ENCODE measurements at regions not wholly inside any gene's neighbourhood (a gene's known extent, or its start where the extent isn't known, plus 50 kb on each side); places are given as distances from the start of the nearest gene placed in this dataset.

GRCh38 chr1:172903581-172904220 lies 147.0 kb downstream of the TNFSF18 start:
- Histone ChIP-seq H3K9ac (ENCODE audit: low read length) (no peak overlapping the region), H3K27ac (ENCODE audit: low read depth, low read length) (no peak overlapping the region), H3K4me2 (ENCODE audit: low read depth, low read length, poor library complexity, severe bottlenecking) (no peak overlapping the region), H3K79me2 (ENCODE audit: insufficient read depth, low read length) (no peaks in the 10 kb centered on the region), H3K9me3 (ENCODE audit: insufficient read depth, low read length) (no peaks in the 10 kb centered on the region; the same call in 1 of the 2 replicates), H3K27me3 (ENCODE audit: low read length) (no peaks in the 10 kb centered on the region), H3K9me2 (replicated peaks; ENCODE audit: insufficient read depth, low read length) (no peaks in the 10 kb centered on the region), H2AFZ (ENCODE audit: low read depth, low read length, severe bottlenecking) (no peak overlapping the region), H3F3A (ENCODE audit: insufficient read depth) (no peaks in the 10 kb centered on the region), H3K4me3 (ENCODE audit: insufficient read depth, low read length, poor library complexity, severe bottlenecking) (no peak overlapping the region), H4K20me1 (ENCODE audit: low read depth, low read length) (no peaks in the 10 kb centered on the region), H3K36me3 (ENCODE audit: low read length) (no peaks in the 10 kb centered on the region)
- no peak for TF ChIP-seq EZH2phosphoT487 (conservative IDR thresholded peaks at IDR 0.05; ENCODE audit: low read length)
- TF ChIP-seq CTCF (IDR thresholded peaks at IDR 0.05; ENCODE audit: insufficient read depth, low read length, poor library complexity, severe bottlenecking), result no peak

DNA sequence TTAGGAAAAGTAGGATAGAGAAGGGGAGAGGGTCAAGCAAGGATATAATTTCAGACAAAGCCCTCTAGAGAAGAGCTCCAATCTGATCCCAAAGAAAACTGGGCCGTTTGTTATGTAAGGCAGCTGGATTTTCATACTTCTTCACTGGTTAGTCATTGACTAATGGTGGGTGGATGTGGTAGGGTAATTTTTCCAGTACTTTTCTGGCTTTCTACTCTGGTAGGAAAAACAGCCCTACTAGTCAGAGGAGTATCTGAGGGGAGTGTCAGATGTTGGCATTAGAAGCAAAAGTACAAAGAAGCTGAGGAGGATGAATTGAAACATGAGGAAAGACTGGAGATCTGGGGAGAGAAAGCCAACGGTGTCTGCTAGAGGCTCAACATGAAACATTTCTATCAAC lies 145.3 kb downstream of the TNFSF18 start:
- no peak overlapping the region for H3K9ac ChIP-seq (ENCODE audit: low read length)
- no peaks in the 10 kb centered on the region for H3K36me3 ChIP-seq (ENCODE audit: low read length)
- no peaks in the 10 kb centered on the region for H3F3A ChIP-seq (ENCODE audit: insufficient read depth)
- TF ChIP-seq CTCF (IDR thresholded peaks at IDR 0.05; ENCODE audit: insufficient read depth, low read length, poor library complexity, severe bottlenecking), result no peak
- no peak for TF ChIP-seq EZH2phosphoT487 (conservative IDR thresholded peaks at IDR 0.05; ENCODE audit: low read length)
- H3K9me2 ChIP-seq (replicated peaks; ENCODE audit: insufficient read depth, low read length), result no peaks in the 10 kb centered on the region
- no peak overlapping the region for H3K4me2 ChIP-seq (ENCODE audit: low read depth, low read length, poor library complexity, severe bottlenecking)
- no peaks in the 10 kb centered on the region for H4K20me1 ChIP-seq (ENCODE audit: low read depth, low read length)
- H3K27me3 ChIP-seq (ENCODE audit: low read length), result no peaks in the 10 kb centered on the region
- no peak overlapping the region for H2AFZ ChIP-seq (ENCODE audit: low read depth, low read length, severe bottlenecking)
- H3K79me2 ChIP-seq (ENCODE audit: insufficient read depth, low read length), result no peaks in the 10 kb centered on the region
- H3K9me3 ChIP-seq (ENCODE audit: insufficient read depth, low read length), result no peaks in the 10 kb centered on the region; the same call in 1 of the 2 replicates
- H3K4me3 ChIP-seq (ENCODE audit: insufficient read depth, low read length, poor library complexity, severe bottlenecking), result no peak overlapping the region
- no peak overlapping the region for H3K27ac ChIP-seq (ENCODE audit: low read depth, low read length)

DNA sequence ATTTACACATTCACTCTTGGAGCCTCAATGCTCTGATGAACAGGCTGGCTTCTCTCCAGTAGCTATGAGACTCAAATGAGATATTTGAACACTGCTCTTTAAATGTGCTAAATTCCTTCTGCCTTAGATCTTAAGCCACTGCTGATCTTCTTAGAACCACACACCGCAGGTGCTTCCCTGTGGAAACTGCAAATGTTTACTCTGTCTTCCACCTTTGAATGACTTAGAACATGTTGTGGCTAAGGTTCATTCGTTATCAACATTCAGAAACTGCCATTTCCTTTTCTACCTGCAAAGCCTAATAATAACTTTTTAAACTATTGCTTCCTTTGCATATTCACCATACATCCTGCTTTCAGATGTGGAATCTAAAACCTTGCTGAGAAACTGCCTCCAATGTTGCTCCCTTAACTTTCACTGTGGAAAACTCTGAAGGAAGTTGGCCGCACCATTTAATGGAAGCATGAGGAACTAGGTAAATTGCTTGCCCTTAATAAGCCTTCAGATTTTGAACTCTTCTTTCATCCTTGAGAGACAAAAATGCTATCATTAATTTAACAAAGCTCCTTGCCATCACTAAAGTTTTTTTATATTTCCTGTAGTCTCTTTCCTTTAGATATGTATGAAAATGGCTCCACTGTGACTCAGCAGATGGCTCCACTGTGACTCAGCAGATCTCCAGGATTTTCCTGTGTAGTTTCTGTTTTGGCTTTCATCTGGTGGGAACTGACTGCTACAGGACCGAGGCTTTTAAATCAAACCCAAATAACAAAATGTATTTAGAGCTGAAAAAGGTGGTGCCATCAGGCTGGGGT lies 143.8 kb downstream of the TNFSF18 start:
- H3K9me3 ChIP-seq (ENCODE audit: insufficient read depth, low read length), result no peaks in the 10 kb centered on the region; the same call in 1 of the 2 replicates
- TF ChIP-seq CTCF (IDR thresholded peaks at IDR 0.05; ENCODE audit: insufficient read depth, low read length, poor library complexity, severe bottlenecking) (no peak), EZH2phosphoT487 (conservative IDR thresholded peaks at IDR 0.05; ENCODE audit: low read length) (no peak)
- H4K20me1 ChIP-seq (ENCODE audit: low read depth, low read length), result no peaks in the 10 kb centered on the region
- no peak overlapping the region for H3K4me2 ChIP-seq (ENCODE audit: low read depth, low read length, poor library complexity, severe bottlenecking)
- no peaks in the 10 kb centered on the region for H3K27me3 ChIP-seq (ENCODE audit: low read length)
- H3K79me2 ChIP-seq (ENCODE audit: insufficient read depth, low read length), result no peaks in the 10 kb centered on the region
- H3K9me2 ChIP-seq (replicated peaks; ENCODE audit: insufficient read depth, low read length), result no peaks in the 10 kb centered on the region
- no peak overlapping the region for H3K9ac ChIP-seq (ENCODE audit: low read length)
- H3F3A ChIP-seq (ENCODE audit: insufficient read depth), result no peaks in the 10 kb centered on the region
- peak overlapping the region; percentile 21 for H2AFZ ChIP-seq (ENCODE audit: low read depth, low read length, severe bottlenecking)
- no peak overlapping the region for H3K27ac ChIP-seq (ENCODE audit: low read depth, low read length)
- no peaks in the 10 kb centered on the region for H3K36me3 ChIP-seq (ENCODE audit: low read length)
- no peak overlapping the region for H3K4me3 ChIP-seq (ENCODE audit: insufficient read depth, low read length, poor library complexity, severe bottlenecking)

Measured in SU-DHL-6 (cell line).